Glutamatergic neuron (in vitro differentiated cells): ENCODE measurements at regions not wholly inside any gene's neighbourhood (a gene's known extent, or its start where the extent isn't known, plus 50 kb on each side); places are given as distances from the start of the nearest gene placed in this dataset.

Experiments used
- DNase-seq: peaks from one replicate; pipeline ENCODE4 v3.0.0; 2022
- H3K27ac Mint-ChIP-seq: one replicate; pipeline ENCODE4 v1.8.0; 2020; ENCODE audit warnings: mild to moderate bottlenecking, mixed read lengths, inconsistent platforms; ENCODE audit not compliant: unreplicated experiment
- H3K27me3 Mint-ChIP-seq: one replicate; pipeline ENCODE4 v1.8.0; 2020; ENCODE audit warnings: mild to moderate bottlenecking, moderate library complexity, mixed read lengths, inconsistent platforms; ENCODE audit not compliant: unreplicated experiment
- H3K36me3 Mint-ChIP-seq: one replicate; pipeline ENCODE4 v1.8.0; 2020; ENCODE audit warnings: mild to moderate bottlenecking, mixed read lengths, inconsistent platforms; ENCODE audit not compliant: unreplicated experiment
- H3K4me1 Mint-ChIP-seq: one replicate; pipeline ENCODE4 v1.8.0; 2020; ENCODE audit warnings: mild to moderate bottlenecking, low read depth, mixed read lengths, inconsistent platforms; ENCODE audit not compliant: unreplicated experiment
- H3K4me3 Mint-ChIP-seq: one replicate; pipeline ENCODE4 v1.8.0; 2020; ENCODE audit warnings: mild to moderate bottlenecking, mixed read lengths, inconsistent platforms; ENCODE audit not compliant: unreplicated experiment
- H3K9me3 Mint-ChIP-seq: one replicate; pipeline ENCODE4 v1.8.0; 2020; ENCODE audit warnings: mild to moderate bottlenecking, moderate library complexity, mixed read lengths, inconsistent platforms; ENCODE audit not compliant: unreplicated experiment
- TF ChIP-seq, protein P1 (sequence below): fragments of 200-600 bp; sonication (generic); IDR thresholded peaks from one replicate; pipeline ENCODE4 v1.5.0; 2021; ENCODE audit not compliant: partially characterized antibody, unreplicated experiment

GRCh38 chr6:1088492-1089001 is 223.4 kb upstream of the FOXQ1 start:
- no peak overlapping the region for H3K4me3 Mint-ChIP-seq
- H3K36me3 Mint-ChIP-seq: no peaks in the 10 kb centered on the region
- peaks cover 6% of the 10 kb centered on the region for H3K4me1 Mint-ChIP-seq
- DNase-seq: no peak
- TF ChIP-seq, protein P1, sequence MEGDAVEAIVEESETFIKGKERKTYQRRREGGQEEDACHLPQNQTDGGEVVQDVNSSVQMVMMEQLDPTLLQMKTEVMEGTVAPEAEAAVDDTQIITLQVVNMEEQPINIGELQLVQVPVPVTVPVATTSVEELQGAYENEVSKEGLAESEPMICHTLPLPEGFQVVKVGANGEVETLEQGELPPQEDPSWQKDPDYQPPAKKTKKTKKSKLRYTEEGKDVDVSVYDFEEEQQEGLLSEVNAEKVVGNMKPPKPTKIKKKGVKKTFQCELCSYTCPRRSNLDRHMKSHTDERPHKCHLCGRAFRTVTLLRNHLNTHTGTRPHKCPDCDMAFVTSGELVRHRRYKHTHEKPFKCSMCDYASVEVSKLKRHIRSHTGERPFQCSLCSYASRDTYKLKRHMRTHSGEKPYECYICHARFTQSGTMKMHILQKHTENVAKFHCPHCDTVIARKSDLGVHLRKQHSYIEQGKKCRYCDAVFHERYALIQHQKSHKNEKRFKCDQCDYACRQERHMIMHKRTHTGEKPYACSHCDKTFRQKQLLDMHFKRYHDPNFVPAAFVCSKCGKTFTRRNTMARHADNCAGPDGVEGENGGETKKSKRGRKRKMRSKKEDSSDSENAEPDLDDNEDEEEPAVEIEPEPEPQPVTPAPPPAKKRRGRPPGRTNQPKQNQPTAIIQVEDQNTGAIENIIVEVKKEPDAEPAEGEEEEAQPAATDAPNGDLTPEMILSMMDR: no peak
- peaks cover 2% of the 10 kb centered on the region for H3K27me3 Mint-ChIP-seq
- H3K27ac Mint-ChIP-seq: no peak overlapping the region
- no peaks in the 10 kb centered on the region for H3K9me3 Mint-ChIP-seq

DNA sequence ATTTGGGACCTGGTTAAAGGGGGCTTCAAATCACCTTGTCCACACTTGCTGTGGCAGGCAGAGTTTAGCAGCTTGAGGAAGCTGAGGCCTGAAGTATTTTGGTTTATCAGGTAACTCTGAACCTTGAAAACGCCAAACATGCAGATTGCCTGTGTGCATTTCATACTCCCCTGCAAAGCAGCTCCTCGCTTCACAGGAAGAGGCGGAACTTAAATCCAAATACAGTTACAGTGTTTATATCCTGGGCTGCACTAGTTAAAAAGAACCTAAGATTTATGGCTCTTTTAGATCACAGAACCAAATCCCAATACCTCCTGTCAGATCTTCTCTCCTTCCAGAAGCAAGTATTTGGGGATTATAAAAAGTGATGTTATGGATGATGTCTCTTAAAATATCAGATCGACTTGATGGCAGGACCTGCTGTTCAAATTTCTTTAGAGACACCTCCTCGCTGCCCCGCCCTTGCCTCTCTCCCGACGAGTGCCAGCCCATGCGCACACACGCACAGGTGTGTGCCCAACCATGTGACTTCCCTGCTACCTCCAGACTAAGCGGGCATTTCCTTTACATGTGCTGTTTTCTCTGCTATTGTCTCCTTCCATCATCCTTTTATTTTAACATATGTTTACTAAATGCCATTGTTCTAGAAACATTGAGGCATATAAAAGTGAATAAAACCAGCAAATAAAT is 224.6 kb upstream of the FOXQ1 start:
- H3K27ac Mint-ChIP-seq: no peak overlapping the region
- no peak for DNase-seq
- H3K9me3 Mint-ChIP-seq: no peaks in the 10 kb centered on the region
- H3K4me1 Mint-ChIP-seq: peaks cover 6% of the 10 kb centered on the region
- TF ChIP-seq, protein P1: no peak
- H3K27me3 Mint-ChIP-seq: peaks cover 2% of the 10 kb centered on the region
- no peak overlapping the region for H3K4me3 Mint-ChIP-seq
- no peaks in the 10 kb centered on the region for H3K36me3 Mint-ChIP-seq

DNA sequence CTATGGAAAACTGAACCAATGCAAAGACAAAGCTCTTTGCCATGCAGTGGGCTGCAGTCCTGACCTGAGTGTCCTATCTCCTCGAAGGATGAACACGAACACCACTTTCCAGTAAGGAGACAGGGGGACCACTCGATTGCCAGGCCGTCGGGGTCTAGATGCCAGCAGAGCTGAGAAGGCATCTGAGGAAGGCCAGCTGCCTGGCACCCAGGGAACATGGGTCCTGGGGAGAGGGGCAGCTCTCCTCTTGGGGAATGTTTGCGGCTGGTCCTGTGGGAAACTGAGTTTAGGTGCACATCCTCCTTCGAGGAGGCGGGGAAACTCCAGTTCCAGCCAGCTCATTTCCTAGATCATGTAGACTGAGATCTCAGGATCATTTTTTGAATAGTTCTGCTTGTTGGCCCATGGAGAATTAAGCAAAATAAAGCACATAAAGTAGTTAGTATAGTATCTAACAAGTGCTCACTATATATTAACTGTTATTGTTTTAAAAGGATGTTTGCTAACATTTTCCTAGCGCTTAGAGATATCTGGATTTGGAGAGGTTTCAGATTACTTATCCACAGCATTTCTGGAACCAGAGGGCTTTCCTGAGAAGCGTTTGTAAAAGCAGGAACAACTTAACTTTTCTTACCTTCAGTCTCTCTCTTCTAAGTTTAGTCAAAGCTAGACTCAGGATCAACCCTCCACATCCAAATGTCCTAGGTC is 225.3 kb upstream of the FOXQ1 start:
- Mint-ChIP-seq H3K36me3 (no peaks in the 10 kb centered on the region), H3K27me3 (peaks cover 2% of the 10 kb centered on the region)

DNA sequence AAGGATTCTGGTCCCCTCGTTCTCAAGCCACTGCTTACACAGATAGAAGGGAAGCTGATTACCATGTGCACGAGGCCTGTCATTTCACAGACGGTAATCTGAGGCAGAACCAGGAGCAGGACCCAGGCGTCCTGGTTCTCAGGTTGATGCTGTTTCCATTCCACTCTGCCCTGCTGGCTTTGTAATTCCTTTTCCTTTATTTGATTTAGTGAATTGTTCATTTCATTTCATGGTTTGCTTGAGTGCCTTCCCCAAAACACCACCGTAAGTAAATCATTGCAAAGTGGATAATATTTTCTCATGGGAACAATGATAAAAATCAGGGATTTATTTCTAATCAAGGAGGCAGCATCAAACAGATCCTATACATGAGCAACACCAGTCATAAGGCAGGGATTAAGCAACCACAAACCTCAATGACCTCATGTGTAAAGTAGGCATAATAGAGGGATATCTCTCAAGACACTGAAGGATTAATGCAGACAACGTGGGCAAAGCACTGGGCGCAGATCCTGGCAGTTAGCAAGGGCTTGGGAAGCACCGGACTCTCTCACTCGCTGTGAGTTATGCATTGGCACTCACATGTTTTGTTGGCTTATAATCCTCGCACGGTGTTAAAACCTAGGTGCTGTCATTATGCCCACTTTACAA is 229.5 kb upstream of the FOXQ1 start:
- H3K9me3 Mint-ChIP-seq: no peaks in the 10 kb centered on the region
- H3K27me3 Mint-ChIP-seq: peaks cover 2% of the 10 kb centered on the region
- H3K36me3 Mint-ChIP-seq: peaks cover 3% of the 10 kb centered on the region
- peaks cover 8% of the 10 kb centered on the region for H3K4me1 Mint-ChIP-seq
- DNase-seq: no peak
- H3K27ac Mint-ChIP-seq: no peak overlapping the region
- TF ChIP-seq, protein P1: no peak
- H3K4me3 Mint-ChIP-seq: no peak overlapping the region

More for the DNA sequence above, 225.3 kb upstream of the FOXQ1 start:
- TF ChIP-seq, protein P1: no peak
- H3K27ac Mint-ChIP-seq: no peak overlapping the region
- no peak for DNase-seq
- H3K9me3 Mint-ChIP-seq: no peaks in the 10 kb centered on the region
- peaks cover 6% of the 10 kb centered on the region for H3K4me1 Mint-ChIP-seq
- H3K4me3 Mint-ChIP-seq: no peak overlapping the region
